ENCODE measurements at regions not wholly inside any gene's neighbourhood (a gene's known extent, or its start where the extent isn't known, plus 50 kb on each side); places are given as distances from the start of the nearest gene placed in this dataset.
"Not testable (repeated sequence)": the region's sequence is repeated elsewhere in the genome, so short reads cannot be mapped to it uniquely, and the experiment has no call there.

GRCh38 chrX:3443184-3443583 is 96.7 kb upstream of the MXRA5 start:
- TF ChIP-seq ZNF274 (IDR thresholded peaks at IDR 0.05; ENCODE audit: low read depth, low read length) (no peak), SUZ12 (IDR thresholded peaks at IDR 0.05; ENCODE audit: extremely low read depth, insufficient read depth, insufficient read length) (no peak), YY1 (IDR thresholded peaks at IDR 0.05; ENCODE audit: insufficient read depth, insufficient read length) (no peak)
- Histone ChIP-seq H3K36me3 (ENCODE audit: insufficient read depth, insufficient read length, low read length) (no peaks in the 10 kb centered on the region), H3K9ac (ENCODE audit: insufficient read length, low read depth) (no peak overlapping the region), H3K4me3 (ENCODE audit: insufficient read length, low read depth) (no peak overlapping the region), H3K27me3 (ENCODE audit: insufficient read depth, insufficient read length) (no peaks in the 10 kb centered on the region), H3K9me3 (ENCODE audit: insufficient read depth, low read length) (no peaks in the 10 kb centered on the region; the same call in 1 of the 2 replicates), H3K4me1 (ENCODE audit: insufficient read depth, insufficient read length) (no peaks in the 10 kb centered on the region)
- DNase-seq (ENCODE audit: low read depth, low spot score), result no peak

GRCh38 chrX:3442691-3443090 is 96.2 kb upstream of the MXRA5 start:
- Histone ChIP-seq H3K4me1 (ENCODE audit: insufficient read depth, insufficient read length) (no peaks in the 10 kb centered on the region), H3K9ac (ENCODE audit: insufficient read length, low read depth) (no peak overlapping the region), H3K4me3 (ENCODE audit: insufficient read length, low read depth) (no peak overlapping the region), H3K36me3 (ENCODE audit: insufficient read depth, insufficient read length, low read length) (no peaks in the 10 kb centered on the region), H3K9me3 (ENCODE audit: insufficient read depth, low read length) (no peaks in the 10 kb centered on the region; the same call in 1 of the 2 replicates), H3K27me3 (ENCODE audit: insufficient read depth, insufficient read length) (no peaks in the 10 kb centered on the region)
- TF ChIP-seq ZNF274 (IDR thresholded peaks at IDR 0.05; ENCODE audit: low read depth, low read length), result no peak
- no peak for TF ChIP-seq SUZ12 (IDR thresholded peaks at IDR 0.05; ENCODE audit: extremely low read depth, insufficient read depth, insufficient read length)
- TF ChIP-seq YY1 (IDR thresholded peaks at IDR 0.05; ENCODE audit: insufficient read depth, insufficient read length), result no peak
- DNase-seq (ENCODE audit: low read depth, low spot score), result no peak

GRCh38 chrX:3440981-3441380 is 94.5 kb upstream of the MXRA5 start:
- no peaks in the 10 kb centered on the region for H3K36me3 ChIP-seq (ENCODE audit: insufficient read depth, insufficient read length, low read length)
- H3K27me3 ChIP-seq (ENCODE audit: insufficient read depth, insufficient read length), result no peaks in the 10 kb centered on the region
- no peaks in the 10 kb centered on the region; the same call in 1 of the 2 replicates for H3K9me3 ChIP-seq (ENCODE audit: insufficient read depth, low read length)
- TF ChIP-seq YY1 (IDR thresholded peaks at IDR 0.05; ENCODE audit: insufficient read depth, insufficient read length) (no peak), SUZ12 (IDR thresholded peaks at IDR 0.05; ENCODE audit: extremely low read depth, insufficient read depth, insufficient read length) (no peak), ZNF274 (IDR thresholded peaks at IDR 0.05; ENCODE audit: low read depth, low read length) (no peak)
- no peaks in the 10 kb centered on the region for H3K4me1 ChIP-seq (ENCODE audit: insufficient read depth, insufficient read length)
- H3K9ac ChIP-seq (ENCODE audit: insufficient read length, low read depth), result no peak overlapping the region
- no peak for DNase-seq (ENCODE audit: low read depth, low spot score)
- H3K4me3 ChIP-seq (ENCODE audit: insufficient read length, low read depth), result no peak overlapping the region

- not testable (repeated sequence) for H3K4me3 ChIP-seq (ENCODE audit: insufficient read length, low read depth); H3K27me3 ChIP-seq (ENCODE audit: insufficient read depth, insufficient read length); H3K4me1 ChIP-seq (ENCODE audit: insufficient read depth, insufficient read length); H3K9me3 ChIP-seq (ENCODE audit: insufficient read depth, low read length); DNase-seq (ENCODE audit: low read depth, low spot score); H3K9ac ChIP-seq (ENCODE audit: insufficient read length, low read depth); H3K36me3 ChIP-seq (ENCODE audit: insufficient read depth, insufficient read length, low read length)
Measured at GRCh38 chrX:3435916-3436315, 89.5 kb upstream of the MXRA5 start.

- H3K36me3 ChIP-seq (ENCODE audit: insufficient read depth, insufficient read length, low read length), result no peaks in the 10 kb centered on the region
- H3K4me3 ChIP-seq (ENCODE audit: insufficient read length, low read depth), result no peak overlapping the region
- no peaks in the 10 kb centered on the region for H3K27me3 ChIP-seq (ENCODE audit: insufficient read depth, insufficient read length)
- no peak for DNase-seq (ENCODE audit: low read depth, low spot score)
- no peak for TF ChIP-seq ZNF274 (IDR thresholded peaks at IDR 0.05; ENCODE audit: low read depth, low read length)
- no peak for TF ChIP-seq SUZ12 (IDR thresholded peaks at IDR 0.05; ENCODE audit: extremely low read depth, insufficient read depth, insufficient read length)
- no peak for TF ChIP-seq YY1 (IDR thresholded peaks at IDR 0.05; ENCODE audit: insufficient read depth, insufficient read length)
- no peaks in the 10 kb centered on the region for H3K9me3 ChIP-seq (ENCODE audit: insufficient read depth, low read length)
- no peak overlapping the region for H3K9ac ChIP-seq (ENCODE audit: insufficient read length, low read depth)
- no peaks in the 10 kb centered on the region for H3K4me1 ChIP-seq (ENCODE audit: insufficient read depth, insufficient read length)
Measured at GRCh38 chrX:3435057-3435456, 88.6 kb upstream of the MXRA5 start.

- H3K9ac ChIP-seq (ENCODE audit: insufficient read length, low read depth), result no peak overlapping the region
- DNase-seq (ENCODE audit: low read depth, low spot score), result no peak
- TF ChIP-seq ZNF274 (IDR thresholded peaks at IDR 0.05; ENCODE audit: low read depth, low read length) (no peak), YY1 (IDR thresholded peaks at IDR 0.05; ENCODE audit: insufficient read depth, insufficient read length) (no peak), SUZ12 (IDR thresholded peaks at IDR 0.05; ENCODE audit: extremely low read depth, insufficient read depth, insufficient read length) (no peak)
- H3K4me1 ChIP-seq (ENCODE audit: insufficient read depth, insufficient read length), result no peaks in the 10 kb centered on the region
- H3K4me3 ChIP-seq (ENCODE audit: insufficient read length, low read depth), result no peak overlapping the region
- no peaks in the 10 kb centered on the region for H3K36me3 ChIP-seq (ENCODE audit: insufficient read depth, insufficient read length, low read length)
- H3K27me3 ChIP-seq (ENCODE audit: insufficient read depth, insufficient read length), result no peaks in the 10 kb centered on the region
- H3K9me3 ChIP-seq (ENCODE audit: insufficient read depth, low read length), result no peaks in the 10 kb centered on the region
Measured at GRCh38 chrX:3428792-3429191, 82.3 kb upstream of the MXRA5 start.

GRCh38 chrX:3426552-3426951 is 80.1 kb upstream of the MXRA5 start:
- Histone ChIP-seq H3K4me3 (ENCODE audit: insufficient read length, low read depth) (no peak overlapping the region), H3K27me3 (ENCODE audit: insufficient read depth, insufficient read length) (no peaks in the 10 kb centered on the region), H3K9me3 (ENCODE audit: insufficient read depth, low read length) (no peaks in the 10 kb centered on the region), H3K9ac (ENCODE audit: insufficient read length, low read depth) (no peak overlapping the region), H3K4me1 (ENCODE audit: insufficient read depth, insufficient read length) (no peaks in the 10 kb centered on the region), H3K36me3 (ENCODE audit: insufficient read depth, insufficient read length, low read length) (no peaks in the 10 kb centered on the region)
- DNase-seq (ENCODE audit: low read depth, low spot score), result no peak
- TF ChIP-seq ZNF274 (IDR thresholded peaks at IDR 0.05; ENCODE audit: low read depth, low read length) (no peak), YY1 (IDR thresholded peaks at IDR 0.05; ENCODE audit: insufficient read depth, insufficient read length) (no peak)

GRCh38 chrX:3425031-3425430 is 78.6 kb upstream of the MXRA5 start:
- DNase-seq (ENCODE audit: low read depth, low spot score), result no peak
- Histone ChIP-seq H3K9me3 (ENCODE audit: insufficient read depth, low read length) (no peaks in the 10 kb centered on the region), H3K27me3 (ENCODE audit: insufficient read depth, insufficient read length) (no peaks in the 10 kb centered on the region), H3K9ac (ENCODE audit: insufficient read length, low read depth) (no peak overlapping the region), H3K4me1 (ENCODE audit: insufficient read depth, insufficient read length) (no peaks in the 10 kb centered on the region), H3K4me3 (ENCODE audit: insufficient read length, low read depth) (no peak overlapping the region), H3K36me3 (ENCODE audit: insufficient read depth, insufficient read length, low read length) (no peaks in the 10 kb centered on the region)
- TF ChIP-seq SUZ12 (IDR thresholded peaks at IDR 0.05; ENCODE audit: extremely low read depth, insufficient read depth, insufficient read length) (no peak), YY1 (IDR thresholded peaks at IDR 0.05; ENCODE audit: insufficient read depth, insufficient read length) (no peak), ZNF274 (IDR thresholded peaks at IDR 0.05; ENCODE audit: low read depth, low read length) (no peak)

Measured in NT2/D1 (cell line).